ENCODE measurements at regions not wholly inside any gene's neighbourhood (a gene's known extent, or its start where the extent isn't known, plus 50 kb on each side); places are given as distances from the start of the nearest gene placed in this dataset.

- TF ChIP-seq CTCF (IDR thresholded peaks at IDR 0.05; ENCODE audit: control insufficient read depth, insufficient read depth, low read depth, low read length, missing control alignments) = no peak
- no peak overlapping the region for H3K4me3 ChIP-seq (ENCODE audit: control insufficient read depth, low read depth, low read length)
- DNase-seq (ENCODE audit: low read depth) = no peak
Measured at GRCh38 chr7:131957338-131958020, 401.1 kb upstream of the PODXL start.

GRCh38 chr7:131956864-131957263, 400.4 kb upstream of the PODXL start:
- no peak overlapping the region for H3K4me3 ChIP-seq (ENCODE audit: control insufficient read depth, low read depth, low read length)
- no peak for DNase-seq (ENCODE audit: low read depth)
- no peak for TF ChIP-seq CTCF (IDR thresholded peaks at IDR 0.05; ENCODE audit: control insufficient read depth, insufficient read depth, low read depth, low read length, missing control alignments)

- no peak for TF ChIP-seq CTCF (IDR thresholded peaks at IDR 0.05; ENCODE audit: control insufficient read depth, insufficient read depth, low read depth, low read length, missing control alignments)
Measured at GRCh38 chr7:131955679-131956078, 399.3 kb upstream of the PODXL start.

GRCh38 chr7:131953184-131953583, 396.8 kb upstream of the PODXL start:
- no peak overlapping the region for H3K4me3 ChIP-seq (ENCODE audit: control insufficient read depth, low read depth, low read length)
- no peak for TF ChIP-seq CTCF (IDR thresholded peaks at IDR 0.05; ENCODE audit: control insufficient read depth, insufficient read depth, low read depth, low read length, missing control alignments)
- no peak for DNase-seq (ENCODE audit: low read depth)

More at GRCh38 chr7:131955679-131956078, 399.3 kb upstream of the PODXL start:
- no peak overlapping the region for H3K4me3 ChIP-seq (ENCODE audit: control insufficient read depth, low read depth, low read length)
- DNase-seq (ENCODE audit: low read depth) = no peak

- TF ChIP-seq CTCF (IDR thresholded peaks at IDR 0.05; ENCODE audit: control insufficient read depth, insufficient read depth, low read depth, low read length, missing control alignments) = no peak
- no peak overlapping the region for H3K4me3 ChIP-seq (ENCODE audit: control insufficient read depth, low read depth, low read length)
Measured at GRCh38 chr7:131952365-131952764, 395.9 kb upstream of the PODXL start.

GRCh38 chr7:131950758-131951157, 394.3 kb upstream of the PODXL start:
- H3K4me3 ChIP-seq (ENCODE audit: control insufficient read depth, low read depth, low read length) = no peak overlapping the region
- no peak for DNase-seq (ENCODE audit: low read depth)
- no peak for TF ChIP-seq CTCF (IDR thresholded peaks at IDR 0.05; ENCODE audit: control insufficient read depth, insufficient read depth, low read depth, low read length, missing control alignments)

More at GRCh38 chr7:131952365-131952764, 395.9 kb upstream of the PODXL start:
- DNase-seq (ENCODE audit: low read depth) = no peak

All from AG09309 (cell line).